ENCODE measurements at regions not wholly inside any gene's neighbourhood (a gene's known extent, or its start where the extent isn't known, plus 50 kb on each side); places are given as distances from the start of the nearest gene placed in this dataset.
A peak's percentile ranks its signal among the peaks of the same experiment; 100 is the strongest.

DNA sequence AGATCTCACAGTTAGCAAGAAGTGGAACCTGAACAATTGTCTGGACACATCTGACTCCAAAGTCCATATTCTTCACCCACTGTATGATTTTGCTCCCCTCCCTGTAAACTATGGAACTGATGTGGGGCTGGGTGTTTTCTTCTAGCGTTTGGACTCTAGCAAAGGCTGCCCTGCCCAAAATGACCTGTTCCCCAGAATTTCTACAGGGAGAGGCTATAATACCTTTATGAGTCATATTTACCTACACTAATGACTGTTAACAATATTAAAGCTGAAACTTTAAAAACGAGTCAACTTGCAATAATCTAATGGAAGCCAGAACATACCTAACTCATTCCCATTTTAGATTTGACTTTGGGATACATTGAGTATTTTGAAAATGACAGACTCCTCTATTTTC, 531.2 kb upstream of the CFAP20DC start:
- no peak for DNase-seq (ENCODE audit: low spot score)

DNA sequence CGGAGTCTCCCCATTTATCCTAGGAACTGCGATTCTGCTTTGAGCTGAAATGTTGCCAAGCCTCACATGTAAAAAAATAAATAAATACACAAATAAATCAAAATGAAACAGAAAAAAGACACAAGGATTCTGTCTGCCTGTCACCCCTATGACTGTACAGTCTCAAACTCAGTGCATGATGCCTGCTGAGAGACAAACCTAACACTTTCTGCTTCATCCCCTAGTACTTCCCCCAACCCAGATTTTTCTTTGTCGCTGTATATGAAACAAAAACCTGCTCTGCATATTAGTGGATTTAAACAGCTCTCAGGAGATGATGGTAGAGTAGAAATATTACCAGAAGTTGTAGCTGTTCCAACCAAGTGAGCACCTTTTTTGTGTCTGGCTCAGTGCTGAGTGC, 530.7 kb upstream of the CFAP20DC start:
- no peak for DNase-seq (ENCODE audit: low spot score)

DNA sequence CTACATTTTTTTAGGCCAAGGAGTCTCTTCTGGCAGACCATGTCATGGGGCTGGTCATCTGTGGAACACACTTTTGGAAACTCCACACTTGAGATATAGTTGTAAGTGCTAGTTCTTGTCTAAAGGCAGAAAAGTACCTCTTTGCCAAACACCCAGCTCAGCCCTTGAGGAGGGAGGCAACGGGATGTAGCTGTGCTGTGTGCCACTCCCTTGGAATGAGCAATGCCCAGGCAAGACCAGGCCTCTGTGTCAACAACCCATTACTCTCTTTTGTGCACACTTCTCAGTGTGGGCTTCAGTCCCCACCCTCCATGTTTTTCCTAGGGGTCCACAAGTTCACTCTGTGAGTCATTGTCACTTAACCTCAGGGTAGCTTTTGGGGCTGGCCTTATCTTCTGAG, 528.3 kb upstream of the CFAP20DC start:
- DNase-seq (ENCODE audit: low spot score) = no peak

DNA sequence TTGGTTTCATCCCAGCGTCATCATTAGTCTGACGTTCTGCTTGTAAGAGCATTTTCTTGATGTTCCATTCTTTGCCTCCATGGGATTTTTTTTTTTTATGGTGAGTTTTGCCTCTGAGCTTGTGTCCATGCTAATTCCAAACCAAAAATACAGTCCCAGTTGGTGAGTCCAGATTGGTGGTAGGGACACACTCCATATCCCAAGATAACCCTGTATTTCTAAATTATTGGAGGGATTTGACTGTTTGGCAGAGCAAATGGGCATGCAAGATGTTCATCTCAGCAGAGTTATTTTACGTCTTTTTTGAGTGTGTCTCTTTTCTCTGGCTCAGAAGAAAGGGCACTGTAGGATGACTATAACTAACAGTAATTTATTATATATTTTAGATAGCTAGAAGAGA, 526.8 kb upstream of the CFAP20DC start:
- no peak for DNase-seq (ENCODE audit: low spot score)

DNA sequence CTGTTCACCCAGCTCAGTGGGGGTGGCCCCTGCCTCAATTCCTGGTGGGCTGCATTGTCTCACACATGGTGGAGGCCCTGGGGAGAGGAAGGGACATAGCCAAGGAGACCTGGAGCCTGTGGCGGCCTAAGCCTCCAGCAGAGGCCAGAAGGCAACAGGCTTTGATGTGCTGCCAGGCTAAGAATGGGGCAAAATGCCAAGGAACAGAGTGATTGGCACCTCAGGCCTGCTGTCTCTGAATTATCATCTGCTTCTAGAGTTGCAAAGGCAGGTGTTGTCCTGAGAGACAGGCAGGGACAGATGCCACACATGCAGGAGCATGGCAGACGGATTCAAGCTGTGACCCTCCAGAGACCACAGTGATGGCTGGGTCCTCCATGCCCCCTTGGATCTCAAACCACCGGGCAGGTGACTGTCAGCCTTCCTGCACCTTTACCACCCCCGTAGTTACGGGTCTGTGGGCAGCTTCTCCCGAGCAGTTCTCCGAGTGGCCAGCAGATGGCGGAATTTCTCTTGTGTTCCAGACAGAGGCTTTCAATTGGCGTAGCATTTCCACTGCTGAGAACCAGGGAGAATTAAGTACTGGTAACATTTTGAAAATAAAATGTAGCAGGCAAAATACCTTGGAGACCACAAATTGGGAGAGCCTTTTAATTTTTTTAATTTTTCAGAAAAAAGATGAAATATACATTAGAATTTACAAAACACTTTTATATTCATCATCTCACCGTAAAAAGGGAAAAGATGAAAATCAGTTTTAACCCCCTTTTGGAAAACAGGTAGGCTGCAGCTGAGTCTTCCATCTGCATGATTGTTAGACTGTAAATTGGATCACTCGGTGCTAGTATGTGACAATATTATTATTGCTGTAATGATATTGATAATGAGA, 525.5 kb upstream of the CFAP20DC start:
- peak; percentile 85 for DNase-seq (ENCODE audit: low spot score)

DNA sequence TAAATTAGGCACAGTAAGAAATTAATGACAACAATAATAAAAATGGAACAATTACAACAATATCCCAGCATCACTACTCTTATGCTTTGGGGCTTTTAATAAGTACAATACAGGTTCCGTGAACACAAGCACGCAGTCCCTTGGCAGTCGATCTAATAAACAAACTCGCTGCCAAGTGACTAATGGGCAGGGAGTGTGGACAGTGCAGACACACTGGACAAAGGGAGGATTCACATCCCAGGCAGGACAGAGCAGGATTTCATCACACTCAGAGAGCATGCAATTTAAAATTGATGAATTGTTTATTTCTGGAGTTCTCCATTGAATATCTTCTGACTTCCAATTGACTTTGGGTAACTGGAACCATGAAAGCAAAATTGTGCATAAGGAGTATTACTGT, 524.1 kb upstream of the CFAP20DC start:
- no peak for DNase-seq (ENCODE audit: low spot score)

DNA sequence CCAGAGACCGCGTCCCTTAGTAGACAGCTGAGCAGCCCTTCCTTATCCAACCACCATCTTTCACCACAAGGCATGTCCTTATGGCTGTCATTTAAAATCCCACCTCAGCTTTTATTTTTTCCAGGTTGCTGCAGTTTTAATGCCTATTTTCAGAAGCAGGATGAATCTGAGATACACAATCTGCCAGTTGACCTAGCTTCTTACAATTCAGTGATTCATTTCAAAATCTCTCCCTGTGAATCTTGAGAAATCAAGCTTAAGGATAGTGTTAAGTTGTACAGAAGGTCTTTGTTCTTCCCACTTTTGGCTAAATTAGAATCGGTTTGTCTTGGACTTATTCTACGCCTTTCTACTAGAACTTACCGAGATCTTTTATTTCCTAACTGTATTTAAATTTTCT, 522.3 kb upstream of the CFAP20DC start:
- DNase-seq (ENCODE audit: low spot score) = peak; percentile 40

DNA sequence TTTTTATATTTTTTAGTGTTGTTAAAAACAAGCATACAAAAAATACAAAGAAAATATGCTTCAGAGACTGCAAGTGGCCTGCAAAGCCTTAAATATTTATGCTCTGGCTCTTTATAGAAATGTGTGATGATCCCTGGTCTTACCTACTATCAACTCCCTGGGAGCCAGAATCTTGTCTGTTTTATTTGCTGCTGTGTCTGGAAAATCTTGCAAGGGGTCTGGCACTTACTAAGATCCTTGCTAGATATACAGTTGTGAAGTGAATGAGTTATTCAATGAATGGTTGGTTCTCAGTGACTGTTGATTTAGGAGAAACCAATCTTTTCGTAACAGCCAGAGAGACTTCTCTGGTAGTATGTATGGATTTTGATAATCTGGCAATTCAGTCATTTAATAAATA, 521.0 kb upstream of the CFAP20DC start:
- peak; percentile 93 for DNase-seq (ENCODE audit: low spot score)

DNA sequence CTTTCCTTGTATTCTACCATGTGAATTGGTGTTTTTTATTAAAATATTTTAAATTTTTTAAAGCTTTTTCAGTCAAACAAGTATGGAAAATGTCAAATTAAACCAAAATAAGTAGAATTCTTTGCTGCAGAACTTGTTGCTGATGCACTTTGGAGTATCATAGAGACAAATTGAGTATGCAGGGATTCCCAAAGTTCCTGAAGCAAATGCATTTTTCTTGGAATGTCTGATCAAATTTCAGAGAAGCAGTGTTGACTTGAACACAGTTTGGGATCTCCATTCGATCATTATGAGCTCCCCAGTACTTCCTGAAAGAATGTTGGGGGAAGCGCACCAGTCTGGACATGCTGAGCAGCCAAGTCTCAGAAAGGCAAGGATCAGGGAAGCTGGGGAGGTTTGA, 517.8 kb upstream of the CFAP20DC start:
- DNase-seq (ENCODE audit: low spot score) = no peak

DNA sequence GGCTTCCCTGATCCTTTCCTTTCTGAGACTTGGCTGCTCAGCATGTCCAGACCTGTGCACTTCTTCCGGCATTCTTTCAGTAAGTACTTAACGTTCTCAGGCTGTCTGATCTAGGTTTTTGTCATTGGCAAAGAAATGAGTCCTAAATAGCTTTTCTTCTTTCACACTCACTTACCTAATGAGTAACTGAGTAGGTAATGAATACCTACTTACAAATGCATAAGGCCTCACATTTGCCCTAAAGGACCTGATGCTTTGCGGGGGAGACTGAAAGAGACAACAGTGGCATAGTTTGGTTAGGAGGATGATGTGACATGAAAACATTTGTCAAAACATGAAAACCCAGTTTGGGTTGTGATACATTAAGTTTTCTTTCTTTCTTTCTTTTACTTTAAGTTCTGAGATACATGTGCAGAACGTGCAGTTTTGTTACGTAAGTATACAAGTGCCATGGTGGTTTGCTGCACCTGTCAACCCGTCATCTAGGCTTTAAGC, 516.7 kb upstream of the CFAP20DC start:
- DNase-seq (ENCODE audit: low spot score) = peak; percentile 67

DNA sequence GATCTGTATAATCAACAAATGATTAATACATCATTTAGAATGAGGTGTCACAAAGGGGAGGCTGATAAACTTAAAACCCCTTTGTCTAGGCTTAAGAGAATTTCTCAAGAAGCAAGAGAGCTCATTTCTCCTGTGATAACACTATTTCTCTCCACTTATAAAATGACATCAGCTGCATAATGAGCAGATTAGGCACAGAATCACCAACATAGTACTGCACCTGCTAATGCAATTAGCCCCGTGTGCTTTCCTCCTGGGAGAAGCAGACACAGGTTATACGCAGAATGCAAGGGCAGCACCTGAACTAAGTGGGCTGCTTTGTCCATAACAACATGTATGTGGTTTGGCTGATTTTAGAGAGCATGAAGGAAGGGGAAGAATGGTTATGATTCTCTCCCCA, 515.3 kb upstream of the CFAP20DC start:
- no peak for DNase-seq (ENCODE audit: low spot score)

DNA sequence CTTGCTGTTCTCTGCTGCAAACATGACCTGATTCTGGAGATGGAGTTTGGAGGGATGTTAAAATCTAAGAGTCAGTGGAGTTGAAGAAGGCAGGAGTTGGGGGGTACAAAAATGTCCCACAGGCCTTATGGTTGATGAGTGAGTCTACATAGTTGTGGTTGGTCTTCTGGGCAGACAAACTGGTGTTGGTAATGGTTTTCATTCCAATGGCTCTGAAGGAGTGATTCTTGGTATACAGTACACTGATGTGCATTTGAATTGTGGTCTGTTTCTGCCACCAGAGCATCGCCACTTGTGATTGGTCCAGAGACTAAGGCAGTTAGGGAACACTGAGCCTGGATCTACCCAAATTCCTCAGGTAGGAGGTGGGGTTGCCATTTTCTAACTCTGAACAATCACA, 514.1 kb upstream of the CFAP20DC start:
- DNase-seq (ENCODE audit: low spot score) = no peak

DNA sequence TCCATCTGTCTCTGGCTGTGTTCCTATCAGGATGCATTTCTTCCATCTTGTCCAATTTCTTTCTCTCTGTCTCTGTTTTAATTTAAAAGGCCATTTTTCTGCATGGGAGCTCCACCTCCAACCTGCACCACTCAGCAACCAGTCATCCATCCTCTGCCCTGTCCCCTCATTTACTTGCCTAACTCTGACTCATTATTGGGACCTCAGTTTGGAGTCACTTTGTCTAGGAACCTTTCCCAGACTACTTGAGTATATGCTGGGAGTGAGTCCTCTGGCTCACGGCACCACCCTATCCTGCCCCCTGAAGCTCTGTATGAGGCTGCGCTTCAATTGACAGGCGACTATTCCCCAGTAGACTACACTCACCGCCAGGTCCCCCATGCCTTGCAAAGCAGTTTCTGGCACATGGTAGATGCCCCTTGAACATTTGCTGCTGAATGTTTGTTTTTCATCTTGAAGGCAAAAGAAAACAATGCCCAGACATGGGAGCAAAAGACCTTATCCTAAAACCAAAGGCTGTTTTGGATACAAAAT, 513.3 kb upstream of the CFAP20DC start:
- no peak for DNase-seq (ENCODE audit: low spot score)

DNA sequence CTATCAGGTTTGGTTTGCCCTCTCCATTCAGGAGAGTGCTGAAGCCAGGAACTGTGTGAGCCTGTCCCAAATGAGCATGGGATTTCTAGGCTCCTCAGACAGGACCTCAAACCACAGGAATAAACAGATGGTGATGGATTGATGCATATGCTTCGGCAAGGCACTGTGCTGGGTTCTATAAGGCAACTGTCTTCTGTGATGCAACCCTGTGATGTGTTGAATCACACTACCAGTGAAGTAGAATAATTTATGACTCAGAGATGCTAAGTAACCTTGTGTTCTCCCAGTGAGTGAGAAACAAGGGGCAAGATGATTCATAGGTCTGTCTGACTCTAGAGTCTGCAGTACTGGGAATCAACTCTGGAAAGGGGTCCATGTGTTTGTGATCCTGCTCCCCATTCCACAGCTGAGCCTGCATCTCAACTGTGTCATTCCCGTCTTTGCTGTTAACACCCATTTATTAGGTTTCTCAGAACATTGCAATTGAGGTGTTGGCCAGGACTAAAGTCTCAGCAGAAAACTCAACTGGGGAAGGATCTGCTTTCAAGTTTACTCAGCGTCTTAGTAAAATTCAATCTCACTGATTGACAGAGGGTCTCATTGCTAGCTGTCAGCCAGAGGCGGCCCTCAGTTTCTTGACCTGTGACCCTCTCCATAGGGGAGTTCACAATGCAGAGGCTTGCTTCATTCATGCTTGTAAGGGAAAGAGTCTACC, 510.1 kb upstream of the CFAP20DC start:
- peak; percentile 19 for DNase-seq (ENCODE audit: low spot score)

DNA sequence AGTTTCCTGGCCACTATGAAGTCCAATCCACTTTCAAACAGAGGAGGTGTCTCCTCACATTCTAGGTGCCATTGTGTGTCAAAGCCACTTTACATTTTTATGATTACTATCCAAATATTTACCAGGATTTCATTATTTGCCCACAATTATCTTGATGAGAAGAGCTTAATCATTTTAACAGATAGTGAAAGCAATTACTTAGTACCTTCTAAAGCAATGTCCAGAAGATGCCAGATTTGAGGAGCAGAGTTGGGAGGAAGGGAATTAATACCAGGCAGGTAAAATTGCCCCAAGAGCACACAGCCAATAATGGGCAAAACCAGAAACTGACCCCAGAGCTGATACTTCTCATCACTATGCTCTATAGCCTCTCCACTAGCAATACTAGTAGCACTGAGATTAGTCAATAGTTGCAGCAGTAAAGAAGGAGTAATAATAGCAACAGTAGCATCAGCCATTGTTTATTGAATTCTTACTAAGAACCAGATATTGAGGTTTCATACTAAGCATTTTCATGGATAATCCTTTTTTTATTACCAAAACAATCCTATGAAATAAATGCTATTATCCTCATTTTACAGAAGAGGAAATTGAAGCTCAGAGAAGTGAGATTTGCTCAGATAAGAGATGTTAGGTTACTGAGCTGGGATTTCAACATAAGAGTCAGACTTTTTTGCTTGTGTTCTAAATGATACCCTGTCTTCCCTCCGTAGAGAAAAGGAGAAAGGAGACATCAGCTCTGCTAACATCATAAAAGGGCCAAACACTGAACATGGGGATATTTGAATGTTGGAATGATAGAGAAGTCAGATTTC, 509.3 kb upstream of the CFAP20DC start:
- no peak for DNase-seq (ENCODE audit: low spot score)

DNA sequence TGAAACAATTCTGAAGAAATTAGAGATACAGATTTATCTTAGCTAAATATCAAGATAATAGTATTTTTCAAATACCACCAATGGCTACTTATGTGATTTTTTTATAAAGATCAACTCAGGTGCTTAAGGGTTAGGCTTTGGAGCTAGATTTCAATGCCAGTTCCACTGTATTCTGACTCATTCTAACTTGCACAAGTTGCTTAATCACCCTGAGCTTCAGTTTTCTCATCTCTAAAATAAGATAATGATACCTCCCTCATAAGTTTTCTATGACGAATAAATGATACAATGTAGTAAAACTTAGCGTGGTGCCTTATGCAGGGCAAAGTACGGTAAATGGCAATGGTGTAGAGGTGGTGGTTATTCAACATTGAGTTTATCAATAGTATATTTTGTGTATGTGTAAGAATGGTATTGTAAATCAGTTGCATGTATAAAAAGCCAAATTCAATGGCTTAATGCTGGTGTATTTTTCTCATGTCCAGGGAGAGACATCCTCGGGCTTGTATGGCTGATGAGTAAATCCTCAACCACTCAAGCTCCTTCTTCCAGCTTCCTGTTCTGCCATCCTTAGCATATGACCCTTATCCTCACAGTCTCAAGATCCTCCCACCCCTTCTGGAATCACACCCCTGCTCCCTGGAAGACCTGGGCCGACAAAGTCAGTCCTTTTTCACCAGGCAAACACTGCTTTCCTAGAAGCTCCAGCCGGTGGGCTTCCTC, 505.9 kb upstream of the CFAP20DC start:
- DNase-seq (ENCODE audit: low spot score) = no peak

DNA sequence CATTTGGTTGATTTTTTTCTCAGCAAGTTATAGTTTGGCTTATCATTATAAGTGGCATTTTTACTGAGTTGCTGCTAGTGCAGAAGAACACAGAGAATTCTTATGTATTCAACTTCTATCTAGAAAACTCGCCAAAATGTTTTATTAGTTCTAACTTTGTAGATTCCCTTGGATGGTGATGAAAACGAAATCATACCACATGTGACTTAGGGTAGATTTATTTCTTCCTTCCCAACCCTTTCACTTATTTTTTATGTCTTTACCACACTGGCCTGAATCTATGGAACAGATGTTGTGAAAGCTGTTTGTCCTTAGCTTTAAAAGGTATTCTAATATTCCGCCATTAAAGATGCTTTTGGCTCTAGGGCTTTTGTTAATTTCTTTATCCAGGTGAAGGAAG, 503.3 kb upstream of the CFAP20DC start:
- peak; percentile 45 for DNase-seq (ENCODE audit: low spot score)

DNA sequence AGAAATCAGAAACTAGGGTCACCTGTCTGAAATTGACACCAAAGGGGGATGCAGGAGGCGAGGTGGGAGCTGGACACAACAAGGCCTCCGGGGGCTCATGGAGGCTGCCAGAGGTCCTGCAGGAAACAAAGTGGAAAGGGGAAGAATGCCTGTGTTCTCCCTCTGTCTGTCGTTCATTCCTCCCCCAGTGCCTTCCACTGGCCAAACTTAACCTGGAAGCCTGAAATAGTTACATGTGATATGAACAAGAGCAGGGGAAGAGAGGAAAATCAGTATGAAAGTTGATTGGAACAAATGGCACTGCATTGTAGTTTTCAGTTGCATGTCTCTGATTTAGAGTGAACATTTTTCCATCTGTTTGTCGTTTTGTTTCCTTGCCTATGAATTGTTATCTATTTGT, 502.0 kb upstream of the CFAP20DC start:
- no peak for DNase-seq (ENCODE audit: low spot score)

DNA sequence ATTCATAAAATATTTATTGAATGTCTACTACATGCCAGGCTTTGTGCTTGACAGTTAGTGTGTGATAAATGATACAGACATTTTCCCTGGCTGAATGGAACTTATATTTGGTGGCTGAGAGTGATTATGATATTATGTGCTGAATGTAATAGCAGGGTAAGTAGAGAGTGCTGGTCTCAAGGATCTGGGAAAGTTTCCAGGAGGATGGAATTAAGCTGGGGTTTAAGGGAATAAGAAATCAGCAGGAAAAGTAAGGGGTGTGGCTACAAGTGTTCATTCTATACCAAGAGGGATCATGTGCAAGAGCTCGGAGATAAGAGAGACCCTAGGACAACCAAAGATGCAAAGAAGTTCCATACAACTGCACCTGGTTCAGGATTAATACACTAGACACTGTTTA, 500.1 kb upstream of the CFAP20DC start:
- DNase-seq (ENCODE audit: low spot score) = peak; percentile 92

DNA sequence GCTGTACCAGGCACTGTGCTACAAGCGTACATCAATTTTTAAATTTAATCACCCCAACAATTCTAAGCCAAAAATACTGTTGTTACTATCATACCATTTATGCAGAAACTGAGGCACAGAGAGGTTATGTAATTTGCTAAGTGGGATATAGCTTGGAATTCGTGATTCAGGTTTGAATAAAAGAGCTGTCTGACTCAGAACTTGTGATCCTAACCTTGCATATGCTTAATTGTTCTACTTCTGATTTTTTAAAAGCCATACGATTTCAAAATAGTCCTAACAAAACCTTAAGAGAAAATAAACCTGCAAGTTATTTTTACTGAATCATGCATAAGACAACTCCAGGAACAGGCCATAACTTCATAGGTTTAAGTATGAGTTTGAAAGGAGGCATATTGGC, 498.0 kb upstream of the CFAP20DC start:
- no peak for DNase-seq (ENCODE audit: low spot score)

DNA sequence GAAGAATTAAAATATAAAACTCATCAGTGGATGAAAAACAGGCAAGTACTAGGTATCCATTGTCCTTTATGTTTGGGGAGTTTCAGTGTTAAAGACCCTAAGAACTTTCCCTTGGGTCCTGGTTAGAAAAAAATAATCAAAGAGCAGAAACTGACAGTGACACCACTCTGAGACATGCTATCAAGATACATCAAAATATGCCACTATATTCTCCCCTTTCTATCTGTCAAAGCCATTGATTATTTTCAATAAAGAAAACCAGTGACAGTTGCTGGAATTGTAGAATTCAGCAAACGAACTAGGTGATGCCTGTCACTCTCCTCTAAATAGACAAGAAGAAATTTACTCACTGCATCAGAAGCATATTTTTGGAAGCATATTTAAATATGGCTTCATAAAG, 496.7 kb upstream of the CFAP20DC start:
- no peak for DNase-seq (ENCODE audit: low spot score)
